ENCODE measurements at regions not wholly inside any gene's neighbourhood (a gene's known extent, or its start where the extent isn't known, plus 50 kb on each side); places are given as distances from the start of the nearest gene placed in this dataset.

GRCh38 chr21:26754853-26755252 lies 90.4 kb downstream of the ADAMTS1 start:
- TF ChIP-seq CTCF (IDR thresholded peaks at IDR 0.05; ENCODE audit: low read depth, low read length, poor library complexity, severe bottlenecking) (no peak), EZH2phosphoT487 (IDR thresholded peaks at IDR 0.05; ENCODE audit: borderline replicate concordance, low read length) (no peak)
